Activated naive CD4-positive, alpha-beta T cell treated with anti-CD3 and anti-CD28 coated beads for 36 hours (primary cell): ENCODE measurements at regions not wholly inside any gene's neighbourhood (a gene's known extent, or its start where the extent isn't known, plus 50 kb on each side); places are given as distances from the start of the nearest gene placed in this dataset.
"Not testable (repeated sequence)": the region's sequence is repeated elsewhere in the genome, so short reads cannot be mapped to it uniquely, and the experiment has no call there.

Experiments used
- CTCF ChIA-PET: fragments of 350-600 bp; sonication (Branson Sonifier 250); formaldehyde crosslinking; loops from one replicate; lab custom pipeline; 2021; ENCODE audit warnings: antibody characterized with exemption; lab: Charles Lee
- DNase-seq: peaks from one replicate; pipeline ENCODE4 v3.0.0-alpha.2; 2020
- H3K27ac Mint-ChIP-seq: one replicate; pipeline ENCODE4 v1.8.0; 2021; ENCODE audit warnings: mild to moderate bottlenecking, mixed read lengths
- H3K27me3 Mint-ChIP-seq: one replicate; pipeline ENCODE4 v1.8.0; 2021; ENCODE audit warnings: low read depth, mixed read lengths
- H3K36me3 Mint-ChIP-seq: one replicate; pipeline ENCODE4 v1.8.0; 2021; ENCODE audit warnings: low read depth, mixed read lengths
- H3K4me1 Mint-ChIP-seq: one replicate; pipeline ENCODE4 v1.8.0; 2021; ENCODE audit warnings: low read depth, mixed read lengths
- H3K4me3 Mint-ChIP-seq: one replicate; pipeline ENCODE4 v1.8.0; 2021; ENCODE audit warnings: mild to moderate bottlenecking, moderate library complexity, mixed read lengths
- H3K9me3 Mint-ChIP-seq: one replicate; pipeline ENCODE4 v1.8.0; 2021; ENCODE audit warnings: mixed read lengths
- intact Hi-C: fragments of 100-400 bp; cut with micrococcal nuclease; formaldehyde crosslinking; loops from one replicate; pipeline ENCODE4 v1.15.1; 2023

DNA sequence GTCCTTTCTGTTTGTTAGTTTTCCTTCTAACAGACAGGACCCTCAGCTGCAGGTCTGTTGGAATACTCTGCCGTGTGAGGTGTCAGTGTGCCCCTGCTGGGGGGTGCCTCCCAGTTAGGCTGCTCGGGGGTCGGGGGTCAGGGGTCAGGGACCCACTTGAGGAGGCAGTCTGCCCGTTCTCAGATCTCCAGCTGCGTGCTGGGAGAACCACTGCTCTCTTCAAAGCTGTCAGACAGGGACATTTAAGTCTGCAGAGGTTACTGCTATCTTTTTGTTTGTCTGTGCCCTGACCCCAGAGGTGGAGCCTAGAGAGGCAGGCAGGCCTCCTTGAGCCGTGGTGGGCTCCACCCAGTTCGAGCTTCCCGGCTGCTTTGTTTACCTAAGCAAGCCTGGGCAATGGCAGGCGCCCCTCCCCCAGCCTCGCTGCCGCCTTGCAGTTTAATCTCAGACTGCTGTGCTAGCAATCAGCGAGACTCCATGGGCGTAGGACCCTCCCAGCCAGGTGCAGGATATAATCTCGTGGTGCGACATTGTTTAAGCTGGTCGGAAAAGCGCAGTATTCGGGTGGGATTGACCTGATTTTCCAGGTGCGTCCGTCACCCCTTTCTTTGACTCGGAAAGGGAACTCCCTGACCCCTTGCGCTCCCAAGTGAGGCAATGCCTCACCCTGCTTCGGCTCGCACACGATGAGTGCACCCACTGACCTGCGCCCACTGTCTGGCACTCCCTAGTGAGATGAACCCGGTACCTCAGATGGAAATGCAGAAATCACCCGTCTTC is 2002.0 kb upstream of the CDH6 start:
- H3K4me1 Mint-ChIP-seq, H3K36me3 Mint-ChIP-seq, intact Hi-C loops, H3K27me3 Mint-ChIP-seq, CTCF ChIA-PET, H3K9me3 Mint-ChIP-seq, H3K27ac Mint-ChIP-seq, DNase-seq, H3K4me3 Mint-ChIP-seq: not testable (repeated sequence)

DNA sequence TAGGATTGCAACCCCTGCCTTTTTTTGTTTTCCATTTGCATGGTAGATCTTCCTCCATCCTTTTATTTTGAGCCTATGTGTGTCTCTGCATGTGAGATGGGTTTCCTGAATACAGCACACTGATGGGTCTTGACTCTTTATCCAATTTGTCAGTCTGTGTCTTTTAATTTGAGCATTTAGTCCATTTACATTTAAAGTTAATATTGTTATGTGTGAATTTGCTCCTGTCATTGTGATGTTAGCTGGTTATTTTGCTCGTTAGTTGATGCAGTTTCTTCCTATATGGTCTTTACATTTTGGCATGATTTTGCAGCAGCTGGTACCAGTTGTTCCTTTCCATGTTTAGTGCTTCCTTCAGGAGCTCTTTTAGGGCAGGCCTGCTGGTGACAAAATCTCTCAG is 2003.1 kb upstream of the CDH6 start:
- H3K4me3 Mint-ChIP-seq, H3K27me3 Mint-ChIP-seq, CTCF ChIA-PET, H3K27ac Mint-ChIP-seq, H3K4me1 Mint-ChIP-seq, DNase-seq, intact Hi-C loops, H3K9me3 Mint-ChIP-seq, H3K36me3 Mint-ChIP-seq: not testable (repeated sequence)

DNA sequence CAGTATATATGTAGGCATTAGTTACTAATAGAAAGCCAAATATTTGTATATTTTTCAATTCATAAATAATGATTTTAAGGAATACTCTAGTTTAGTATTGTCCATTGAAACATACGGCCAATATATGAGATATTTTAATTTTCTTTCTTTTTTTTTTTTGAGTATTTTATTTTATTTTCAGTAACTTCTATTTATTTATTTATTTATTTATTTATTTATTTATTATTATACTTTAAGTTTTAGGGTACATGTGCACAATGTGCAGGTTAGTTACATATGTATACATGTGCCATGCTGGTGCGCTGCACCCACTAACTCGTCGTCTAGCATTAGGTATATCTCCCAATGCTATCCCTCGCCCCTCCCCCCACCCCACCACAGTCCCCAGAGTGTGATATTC is 2007.1 kb upstream of the CDH6 start:
- DNase-seq, CTCF ChIA-PET, intact Hi-C loops, H3K36me3 Mint-ChIP-seq, H3K27ac Mint-ChIP-seq, H3K27me3 Mint-ChIP-seq, H3K4me3 Mint-ChIP-seq, H3K4me1 Mint-ChIP-seq: not testable (repeated sequence)
- H3K9me3 Mint-ChIP-seq, result peaks cover 10% of the 10 kb centered on the region

DNA sequence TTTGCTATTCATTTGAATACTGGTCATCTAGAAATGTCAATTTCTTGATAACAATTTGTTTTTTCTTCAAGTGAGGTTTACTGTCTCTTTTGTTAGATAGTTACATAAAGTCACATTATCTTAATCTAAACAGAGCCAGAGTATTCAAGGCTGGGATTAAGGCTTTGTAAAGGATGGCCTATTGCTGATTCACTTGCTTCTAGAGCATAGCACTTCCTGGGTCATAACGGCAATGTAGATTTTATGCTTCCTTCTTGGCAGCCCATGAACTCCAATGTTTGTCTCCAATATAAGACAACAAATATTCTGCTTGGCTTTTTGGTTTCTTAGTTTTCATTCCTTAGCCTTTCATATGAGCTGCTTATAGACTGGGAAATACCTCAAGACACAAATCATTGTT is 2007.9 kb upstream of the CDH6 start:
- intact Hi-C loops, result no loop called here
- Mint-ChIP-seq H3K27me3 (no peaks in the 10 kb centered on the region), H3K27ac (no peak overlapping the region), H3K36me3 (no peaks in the 10 kb centered on the region), H3K4me1 (no peaks in the 10 kb centered on the region), H3K9me3 (peaks cover 10% of the 10 kb centered on the region), H3K4me3 (no peak overlapping the region)
- no peak for DNase-seq
- CTCF ChIA-PET, result no interaction called here

DNA sequence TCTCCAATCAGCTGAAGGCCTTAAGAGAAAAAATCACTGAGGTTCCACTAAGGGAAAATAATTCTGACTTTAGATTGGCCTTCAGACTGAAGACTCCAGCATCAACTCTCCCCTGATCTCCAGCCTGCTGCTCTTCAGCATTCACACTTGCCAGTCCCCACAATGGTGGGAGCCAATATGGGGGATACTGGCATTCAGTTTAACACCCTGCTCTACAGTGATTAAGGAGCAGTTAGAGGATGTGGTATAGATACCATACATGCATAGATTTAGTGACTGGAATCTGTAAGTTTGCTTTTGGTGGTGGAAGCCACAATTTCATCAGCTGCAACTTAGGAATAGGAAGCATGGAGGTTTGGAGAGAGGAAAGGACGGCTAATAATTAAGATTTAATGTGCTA is 2017.7 kb upstream of the CDH6 start:
- H3K4me3 Mint-ChIP-seq, result no peak overlapping the region
- no peaks in the 10 kb centered on the region for H3K36me3 Mint-ChIP-seq
- no peaks in the 10 kb centered on the region for H3K4me1 Mint-ChIP-seq
- no peaks in the 10 kb centered on the region for H3K27me3 Mint-ChIP-seq
- H3K27ac Mint-ChIP-seq, result no peak overlapping the region
- CTCF ChIA-PET, result no interaction called here
- intact Hi-C loops, result no loop called here
- no peak for DNase-seq
- peaks cover 17% of the 10 kb centered on the region for H3K9me3 Mint-ChIP-seq

DNA sequence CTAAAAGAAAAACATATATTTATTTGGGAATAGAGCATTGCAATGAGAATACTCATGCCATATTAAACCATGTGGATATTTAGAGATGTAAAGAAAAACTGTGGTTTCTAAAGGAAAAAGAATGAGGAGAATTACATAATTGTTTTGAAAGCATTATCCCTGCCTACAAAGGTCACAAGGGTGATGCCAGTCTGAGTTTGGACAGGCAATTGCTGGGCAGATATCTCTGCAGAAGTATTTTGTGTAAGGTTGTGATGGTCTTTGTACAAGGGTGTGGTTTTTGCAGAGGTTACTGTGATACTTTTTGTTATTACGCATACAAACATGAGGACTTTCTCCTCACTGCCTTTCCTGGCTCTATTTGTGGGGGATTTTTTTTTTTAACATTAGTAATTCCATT is 2022.9 kb upstream of the CDH6 start:
- H3K4me1 Mint-ChIP-seq, result no peaks in the 10 kb centered on the region
- no peaks in the 10 kb centered on the region for H3K36me3 Mint-ChIP-seq
- DNase-seq, result no peak
- CTCF ChIA-PET, result no interaction called here
- no peak overlapping the region for H3K4me3 Mint-ChIP-seq
- peaks cover 14% of the 10 kb centered on the region for H3K9me3 Mint-ChIP-seq
- H3K27me3 Mint-ChIP-seq, result no peaks in the 10 kb centered on the region
- intact Hi-C loops, result no loop called here
- no peak overlapping the region for H3K27ac Mint-ChIP-seq

DNA sequence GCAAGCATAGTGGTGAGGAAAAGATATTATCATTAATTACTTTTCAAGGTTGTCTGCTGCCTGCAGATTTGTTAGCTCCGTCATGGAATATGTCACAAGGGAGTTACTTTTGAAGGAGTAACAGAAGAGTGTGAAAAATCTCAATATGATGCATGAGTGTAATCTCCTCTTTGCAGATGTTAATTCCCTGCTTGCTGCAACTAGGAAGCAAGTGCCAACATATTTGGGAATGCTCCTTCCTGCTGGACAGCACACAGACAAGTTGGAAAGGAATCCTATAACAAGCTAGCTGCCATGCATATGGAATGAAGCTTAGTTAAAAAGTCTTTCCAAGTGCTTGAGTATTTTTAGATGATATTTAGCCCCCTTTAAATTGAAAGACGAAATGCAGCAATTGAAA is 2023.6 kb upstream of the CDH6 start:
- H3K27ac Mint-ChIP-seq, result no peak overlapping the region
- H3K27me3 Mint-ChIP-seq, result no peaks in the 10 kb centered on the region

DNA sequence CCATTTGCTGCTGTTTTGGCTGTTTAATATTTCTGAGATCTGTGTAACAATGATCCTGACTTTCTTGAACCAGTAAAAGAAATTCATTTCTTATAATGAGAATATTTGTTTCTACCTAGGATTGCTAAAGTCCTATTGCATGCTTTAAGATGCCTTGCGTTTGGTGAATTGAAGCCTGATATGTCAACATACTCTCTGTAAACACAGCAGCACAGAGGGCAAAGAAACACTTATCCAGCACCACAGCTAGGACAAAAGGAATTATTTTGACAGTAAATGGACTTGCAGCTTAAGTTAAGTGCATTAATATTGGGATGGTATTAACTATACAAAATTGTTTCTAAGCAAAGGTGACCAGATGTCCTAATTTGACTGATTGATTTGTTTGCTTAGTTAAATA is 2031.2 kb upstream of the CDH6 start:
- intact Hi-C loops, result no loop called here
- no peak overlapping the region for H3K4me3 Mint-ChIP-seq
- DNase-seq, result no peak
- CTCF ChIA-PET, result no interaction called here
- no peaks in the 10 kb centered on the region for H3K4me1 Mint-ChIP-seq
- peaks cover 7% of the 10 kb centered on the region for H3K9me3 Mint-ChIP-seq
- H3K36me3 Mint-ChIP-seq, result no peaks in the 10 kb centered on the region
- no peaks in the 10 kb centered on the region for H3K27me3 Mint-ChIP-seq
- H3K27ac Mint-ChIP-seq, result no peak overlapping the region

More for the DNA sequence above, 2023.6 kb upstream of the CDH6 start:
- H3K4me1 Mint-ChIP-seq, result no peaks in the 10 kb centered on the region
- H3K9me3 Mint-ChIP-seq, result peaks cover 11% of the 10 kb centered on the region
- H3K36me3 Mint-ChIP-seq, result no peaks in the 10 kb centered on the region
- CTCF ChIA-PET, result no interaction called here
- H3K4me3 Mint-ChIP-seq, result no peak overlapping the region
- intact Hi-C loops, result no loop called here
- DNase-seq, result no peak

DNA sequence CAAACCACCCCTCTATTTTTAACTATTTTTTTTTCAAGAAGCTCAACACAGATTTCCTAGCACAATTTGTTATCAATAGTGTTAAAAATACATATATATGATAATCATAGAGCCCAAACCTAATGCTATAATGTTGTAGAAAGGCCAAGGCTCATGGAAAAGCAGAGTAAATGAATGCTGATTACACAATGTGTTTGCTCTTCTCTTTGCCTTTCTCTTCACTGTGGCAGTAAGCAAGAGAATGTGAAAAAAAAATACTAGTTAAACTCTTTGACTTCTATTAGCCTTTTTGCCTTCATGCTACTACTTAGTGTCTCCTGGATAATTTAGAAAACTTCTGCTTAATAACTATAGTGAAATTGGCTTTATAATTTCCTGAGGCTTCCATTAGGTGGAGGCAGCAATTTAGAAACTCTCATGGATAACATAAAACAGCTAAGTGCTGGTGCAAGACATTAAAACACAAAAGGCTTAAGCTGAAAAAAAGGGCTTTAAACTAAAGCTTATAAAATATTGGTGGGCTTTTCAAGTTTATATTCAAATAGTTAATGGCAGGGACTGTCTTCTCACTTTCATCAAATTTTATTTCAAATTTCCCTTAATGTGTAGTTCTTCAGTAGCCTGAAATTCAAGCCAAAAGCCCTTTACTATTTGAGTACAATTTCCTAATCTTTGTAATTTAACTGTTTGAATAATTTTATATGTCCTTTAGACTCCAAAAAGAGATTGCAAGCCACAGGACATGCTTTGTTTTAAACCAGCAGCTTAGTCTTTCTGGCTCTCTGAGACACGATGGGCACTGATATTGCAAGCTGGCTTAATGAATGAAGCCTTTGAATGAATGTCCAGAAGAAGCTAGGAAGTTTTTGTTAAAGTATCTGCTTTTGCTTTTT is 2031.8 kb upstream of the CDH6 start:
- CTCF ChIA-PET, result no interaction called here
- Mint-ChIP-seq H3K4me3 (no peak overlapping the region), H3K27ac (no peak overlapping the region), H3K36me3 (no peaks in the 10 kb centered on the region), H3K9me3 (peaks cover 7% of the 10 kb centered on the region), H3K27me3 (no peaks in the 10 kb centered on the region), H3K4me1 (no peaks in the 10 kb centered on the region)
- intact Hi-C loops, result no loop called here
- no peak for DNase-seq

DNA sequence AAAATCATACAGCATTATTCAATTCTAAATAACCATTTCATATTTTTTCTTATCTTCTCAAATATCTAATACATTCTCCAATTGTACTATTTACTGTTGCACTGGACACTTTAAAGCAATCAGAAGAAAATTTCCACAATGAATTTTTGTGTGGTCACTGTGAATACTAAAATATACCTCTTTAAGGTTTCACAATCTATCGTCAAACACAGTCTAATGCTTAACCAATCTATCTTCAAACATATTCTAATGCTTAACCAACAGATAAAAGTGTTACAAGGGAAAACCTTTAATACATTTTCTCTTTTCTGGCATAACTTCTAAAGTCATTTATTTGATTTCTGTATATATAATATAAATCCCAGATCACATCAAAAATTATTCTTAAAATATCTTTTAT is 2035.5 kb upstream of the CDH6 start:
- Mint-ChIP-seq H3K4me1 (no peaks in the 10 kb centered on the region), H3K36me3 (no peaks in the 10 kb centered on the region), H3K9me3 (peaks cover 3% of the 10 kb centered on the region), H3K27ac (no peak overlapping the region), H3K4me3 (no peak overlapping the region), H3K27me3 (no peaks in the 10 kb centered on the region)
- no peak for DNase-seq
- intact Hi-C loops, result no loop called here
- CTCF ChIA-PET, result no interaction called here

DNA sequence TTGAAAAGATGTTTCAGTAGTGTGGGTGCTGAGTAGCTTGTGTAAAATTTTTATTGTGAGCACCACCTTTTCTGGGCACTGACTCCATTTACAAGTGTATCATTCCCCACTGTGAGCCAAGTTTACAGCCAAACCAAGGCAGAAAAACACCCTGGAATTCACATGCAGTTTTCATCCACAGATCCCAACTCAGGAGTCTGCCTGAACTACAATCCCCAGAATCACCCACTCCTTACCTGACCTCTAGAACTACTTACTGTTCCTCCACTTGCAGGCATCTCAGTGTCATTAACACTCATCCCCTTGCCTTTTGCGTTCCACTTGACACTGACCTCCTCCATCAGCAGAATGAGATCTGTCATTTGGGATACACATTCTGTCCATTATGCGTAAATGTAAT is 2042.6 kb upstream of the CDH6 start:
- CTCF ChIA-PET, result no interaction called here
- intact Hi-C loops, result no loop called here
- H3K4me1 Mint-ChIP-seq, result no peaks in the 10 kb centered on the region
- H3K27me3 Mint-ChIP-seq, result no peaks in the 10 kb centered on the region
- no peak overlapping the region for H3K27ac Mint-ChIP-seq
- H3K36me3 Mint-ChIP-seq, result no peaks in the 10 kb centered on the region
- DNase-seq, result no peak
- no peak overlapping the region for H3K4me3 Mint-ChIP-seq
- H3K9me3 Mint-ChIP-seq, result peaks cover 3% of the 10 kb centered on the region

DNA sequence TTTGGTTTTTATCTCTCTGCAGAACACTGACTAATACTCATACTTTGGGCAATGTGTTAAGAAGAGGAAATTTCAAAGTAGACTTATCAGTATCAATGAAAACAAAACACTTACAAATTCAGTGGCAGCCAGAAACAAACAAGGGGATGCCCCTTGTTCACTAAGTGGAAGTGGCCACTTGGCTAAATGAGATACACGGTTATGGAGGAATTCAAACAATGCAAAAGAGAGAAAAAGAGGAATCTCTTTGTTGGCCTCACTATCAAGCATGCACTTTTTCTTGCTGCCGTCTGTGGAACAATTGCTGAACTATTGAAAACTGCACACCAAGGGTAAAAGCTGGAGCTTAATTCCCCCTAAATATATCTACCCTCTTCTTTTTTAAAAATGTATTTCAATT is 2044.9 kb upstream of the CDH6 start:
- Mint-ChIP-seq H3K27me3 (no peaks in the 10 kb centered on the region), H3K36me3 (no peaks in the 10 kb centered on the region), H3K27ac (no peak overlapping the region), H3K4me1 (no peaks in the 10 kb centered on the region), H3K9me3 (peaks cover 3% of the 10 kb centered on the region), H3K4me3 (no peak overlapping the region)
- DNase-seq, result no peak
- CTCF ChIA-PET, result no interaction called here
- intact Hi-C loops, result no loop called here

DNA sequence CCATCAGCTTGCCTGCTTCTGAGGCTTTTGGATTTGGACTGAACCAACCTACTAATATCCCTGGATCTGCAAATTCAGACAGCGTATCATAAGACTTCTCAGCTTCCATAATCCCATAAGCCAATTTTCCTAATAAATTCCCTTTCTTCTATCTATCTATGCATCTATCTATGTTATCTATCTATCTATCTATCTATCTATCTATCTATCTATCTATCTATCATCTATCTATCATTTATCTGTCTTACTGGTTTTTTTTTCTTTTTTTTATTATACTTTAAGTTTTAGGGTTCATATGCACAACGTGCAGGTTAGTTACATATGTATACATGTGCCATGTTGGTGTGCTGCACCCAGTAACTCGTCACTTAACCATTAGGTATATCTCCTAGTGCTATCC is 2045.4 kb upstream of the CDH6 start:
- no peaks in the 10 kb centered on the region for H3K27me3 Mint-ChIP-seq
- H3K27ac Mint-ChIP-seq, result no peak overlapping the region
- no peak for DNase-seq

More for the DNA sequence above, 2045.4 kb upstream of the CDH6 start:
- CTCF ChIA-PET, result no interaction called here
- intact Hi-C loops, result no loop called here
- Mint-ChIP-seq H3K4me3 (no peak overlapping the region), H3K36me3 (no peaks in the 10 kb centered on the region), H3K9me3 (peaks cover 5% of the 10 kb centered on the region), H3K4me1 (no peaks in the 10 kb centered on the region)
